H1 (cell line): ENCODE measurements at regions not wholly inside any gene's neighbourhood (a gene's known extent, or its start where the extent isn't known, plus 50 kb on each side); places are given as distances from the start of the nearest gene placed in this dataset.

ENCODE experiments used
- CTCF ChIA-PET: fragments of 300-600 bp; sonication (Branson Sonifier 250); formaldehyde crosslinking; loops from one replicate; lab custom pipeline; 2021; ENCODE audit not compliant: partially characterized antibody; lab: Charles Lee
- POLR2A ChIA-PET: fragments of 300-600 bp; sonication (Branson Sonifier 250); formaldehyde crosslinking; loops from one replicate; lab custom pipeline; 2021; ENCODE audit warnings: inconsistent platforms; ENCODE audit not compliant: partially characterized antibody; lab: Charles Lee
- DNase-seq, 2 experiments: peaks; one replicate each; pipeline versions ENCODE4 v3.0.0 to v3.0.0-alpha.2; 2010 to 2022; ENCODE audit warnings: low spot score in 2 of 2, low read depth in 1 of 2, mixed read lengths in 1 of 2
- FAIRE-seq: peaks from 2 replicates; lab custom pipeline; 2011; peaks lifted over from hg19 to GRCh38; lab: Jason Lieb, UNC
- H2AFZ ChIP-seq: 2 replicates; pipeline ENCODE4 v1.8.1; 2012; ENCODE audit warnings: low read length, inconsistent platforms
- H2AK5ac ChIP-seq: 2 replicates; pipeline ENCODE4 v1.6.1; 2013; ENCODE audit warnings: low read depth, low read length
- H2BK120ac ChIP-seq: replicated peaks from 2 replicates; pipeline ENCODE3; 2013; ENCODE audit warnings: low read depth, low read length, inconsistent platforms
- H2BK12ac ChIP-seq: 2 replicates; pipeline ENCODE4 v1.6.1; 2013; ENCODE audit warnings: low read depth, low read length
- H2BK15ac ChIP-seq: 2 replicates; pipeline ENCODE4 v1.6.1; 2013; ENCODE audit warnings: low read length
- H2BK20ac ChIP-seq: 2 replicates; pipeline ENCODE4 v1.6.1; 2013; ENCODE audit warnings: low read length
- H2BK5ac ChIP-seq: 2 replicates; pipeline ENCODE4 v1.6.1; 2013; ENCODE audit warnings: low read depth, low read length
- H3K14ac ChIP-seq: 2 replicates; pipeline ENCODE4 v1.6.1; 2013; ENCODE audit warnings: inconsistent platforms; ENCODE audit not compliant: insufficient read length
- H3K18ac ChIP-seq: 2 replicates; pipeline ENCODE4 v1.6.1; 2013; ENCODE audit warnings: low read length; ENCODE audit errors: extremely low read depth
- H3K23ac ChIP-seq: 2 replicates; pipeline ENCODE4 v1.6.1; 2013; ENCODE audit warnings: inconsistent platforms; ENCODE audit not compliant: insufficient read length
- H3K23me2 ChIP-seq: 2 replicates; pipeline ENCODE4 v1.6.1; 2013; ENCODE audit warnings: low read depth, low read length
- H3K27ac ChIP-seq: 2 replicates; pipeline ENCODE4 v1.6.1; 2011; ENCODE audit warnings: low read depth, low read length, inconsistent platforms
- H3K27me3 ChIP-seq, 4 experiments: replicated peaks in 1 of 4; 1 replicate in 1 of 4; 2 replicates in 3 of 4; pipeline versions ENCODE4 v1.6.1 to v1.8.1; 2011 to 2013; ENCODE audit warnings: low read length in 3 of 4, mild to moderate bottlenecking in 3 of 4, inconsistent platforms in 2 of 4, mixed read lengths in 2 of 4, moderate library complexity in 1 of 4; ENCODE audit not compliant: control insufficient read depth in 3 of 4, insufficient read depth in 3 of 4; ENCODE audit errors: extremely low read depth in 1 of 4
- H3K36me3 ChIP-seq, 4 experiments: 2 replicates each; pipeline versions ENCODE4 v1.6.1 to v1.8.1; 2011 to 2013; ENCODE audit warnings: mild to moderate bottlenecking in 4 of 4, low read length in 3 of 4, moderate library complexity in 2 of 4, control low read depth in 1 of 4, inconsistent platforms in 1 of 4; ENCODE audit not compliant: insufficient read depth in 4 of 4, control insufficient read depth in 2 of 4
- H3K4ac ChIP-seq: replicated peaks from 2 replicates; pipeline ENCODE3; 2013; ENCODE audit warnings: low read length, low read depth, mixed read lengths, inconsistent platforms; ENCODE audit not compliant: insufficient read length
- H3K4me1 ChIP-seq, 4 experiments: replicated peaks in 1 of 4; 1 replicate in 1 of 4; 2 replicates in 3 of 4; pipeline versions ENCODE4 v1.6.1 to v1.8.1; 2011 to 2013; ENCODE audit warnings: low read length in 3 of 4, inconsistent platforms in 2 of 4, mixed read lengths in 1 of 4; ENCODE audit not compliant: insufficient read depth in 4 of 4, control insufficient read depth in 3 of 4
- H3K4me2 ChIP-seq, 2 experiments: 2 replicates each; pipeline versions ENCODE4 v1.6.1 to v1.8.1; 2011 to 2013; ENCODE audit warnings: low read depth in 2 of 2, low read length in 2 of 2, control low read depth in 1 of 2, inconsistent platforms in 1 of 2, mild to moderate bottlenecking in 1 of 2; ENCODE audit not compliant: insufficient read depth in 1 of 2
- H3K4me3 ChIP-seq, 4 experiments: fragments of 200-600, 300-600 bp in 1 of 4; sonication (generic), shearing (Covaris generic), sonication (Bioruptor Twin) in 1 of 4; 2 replicates each; pipeline versions ENCODE4 v1.5.1 to v1.8.1; 2011 to 2016; ENCODE audit warnings: low read length in 4 of 4, low read depth in 3 of 4, control low read depth in 2 of 4, inconsistent platforms in 2 of 4, mild to moderate bottlenecking in 2 of 4, mixed read lengths in 1 of 4, moderate library complexity in 1 of 4; ENCODE audit not compliant: insufficient read depth in 2 of 4; ENCODE audit errors: extremely low read depth in 1 of 4
- H3K56ac ChIP-seq: replicated peaks from 2 replicates; pipeline ENCODE3; 2013; ENCODE audit warnings: low read depth, mild to moderate bottlenecking, mixed read lengths, low read length, inconsistent platforms; ENCODE audit not compliant: insufficient read length
- H3K79me1 ChIP-seq: 2 replicates; pipeline ENCODE4 v1.6.1; 2013; ENCODE audit warnings: low read depth, low read length, control low read depth
- H3K79me2 ChIP-seq, 2 experiments: 2 replicates each; pipeline versions ENCODE4 v1.6.1 to v1.8.1; 2012 to 2013; ENCODE audit warnings: low read length in 2 of 2, mild to moderate bottlenecking in 2 of 2, inconsistent platforms in 1 of 2; ENCODE audit not compliant: insufficient read depth in 2 of 2, control insufficient read depth in 1 of 2
- H3K9ac ChIP-seq, 4 experiments: replicated peaks in 1 of 4; 1 replicate in 1 of 4; 2 replicates in 3 of 4; pipeline versions ENCODE4 v1.6.1 to v1.8.1; 2011 to 2013; ENCODE audit warnings: low read depth in 3 of 4, low read length in 3 of 4, control low read depth in 2 of 4, mild to moderate bottlenecking in 2 of 4, moderate library complexity in 2 of 4, inconsistent platforms in 1 of 4; ENCODE audit errors: extremely low read depth in 1 of 4
- H3K9me3 ChIP-seq, 2 experiments: 2 replicates each; pipeline versions ENCODE4 v1.6.1 to v1.8.1; 2012 to 2013; ENCODE audit warnings: mild to moderate bottlenecking in 2 of 2, moderate library complexity in 2 of 2, control low read depth in 1 of 2, inconsistent platforms in 1 of 2, low read depth in 1 of 2, low read length in 1 of 2, mixed read lengths in 1 of 2; ENCODE audit not compliant: insufficient read depth in 2 of 2
- H4K20me1 ChIP-seq, 2 experiments: replicated peaks in 1 of 2; 2 replicates each; pipeline versions ENCODE3 to v1.8.1; 2011 to 2013; ENCODE audit warnings: inconsistent platforms in 2 of 2, low read length in 2 of 2, mild to moderate bottlenecking in 1 of 2; ENCODE audit not compliant: insufficient read depth in 2 of 2, control insufficient read depth in 1 of 2
- H4K5ac ChIP-seq: 2 replicates; pipeline ENCODE4 v1.6.1; 2013; ENCODE audit warnings: low read length, low read depth, mixed read lengths, inconsistent platforms; ENCODE audit not compliant: insufficient read length
- H4K8ac ChIP-seq: 2 replicates; pipeline ENCODE4 v1.8.0; 2013; ENCODE audit warnings: mild to moderate bottlenecking, moderate library complexity, low read length, inconsistent platforms; ENCODE audit not compliant: insufficient read depth; ENCODE audit errors: extremely low read depth
- H4K91ac ChIP-seq: replicated peaks from 2 replicates; pipeline ENCODE3; 2013; ENCODE audit warnings: low read length, mixed read lengths, inconsistent platforms; ENCODE audit not compliant: insufficient read length
- CTCF ChIP-seq, 3 experiments: IDR thresholded peaks; 1 replicate in 2 of 3; 2 replicates in 1 of 3; pipeline versions ENCODE4 v1.5.1 to v1.6.1; 2011; ENCODE audit warnings: low read length in 3 of 3, mild to moderate bottlenecking in 3 of 3, inconsistent platforms in 2 of 3, low read depth in 1 of 3, moderate library complexity in 1 of 3; ENCODE audit not compliant: insufficient read depth in 1 of 3; ENCODE audit errors: control extremely low read depth in 1 of 3
- JUN ChIP-seq: IDR thresholded peaks from 2 replicates; pipeline ENCODE4 v1.6.1; 2011; ENCODE audit warnings: low read depth, mild to moderate bottlenecking, improper control_type of control experiment, low read length
- RAD21 ChIP-seq, 2 experiments: IDR thresholded peaks in 1 of 2; conservative IDR thresholded peaks in 1 of 2; 2 replicates each; pipeline ENCODE4 v1.6.1; 2011; ENCODE audit warnings: low read depth in 2 of 2, low read length in 2 of 2, improper control_type of control experiment in 1 of 2, inconsistent platforms in 1 of 2, mild to moderate bottlenecking in 1 of 2, moderate library complexity in 1 of 2
- TEAD4 ChIP-seq: IDR thresholded peaks from 2 replicates; pipeline ENCODE4 v1.6.1; 2012; ENCODE audit warnings: low read depth, low read length, inconsistent platforms, mixed read lengths
- WGBS, 2 experiments: shearing (Covaris generic) in 1 of 2; methylation state at CpG; one replicate each; pipeline versions ENCODE4 v1.1.6 to v1.1.7; 2013 to 2015; ENCODE audit warnings: low lambda C conversion rate in 2 of 2, mixed read lengths in 2 of 2, inconsistent platforms in 1 of 2, low coverage in 1 of 2, missing lambda C conversion rate in 1 of 2; ENCODE audit not compliant: insufficient replicate concordance in 2 of 2, insufficient coverage in 1 of 2, insufficient read length in 1 of 2; ENCODE audit errors: extremely low coverage in 1 of 2, missing lambda C conversion rate in 1 of 2; 5-methylcytosine and 5-hydroxymethylcytosine counted together

GRCh38 chr13:81929988-81930387, 1589.1 kb upstream of the SPRY2 start:
- FAIRE-seq (peak; percentile 93), DNase-seq (no peak)
- no peak overlapping the region for H2BK20ac ChIP-seq
- no peak overlapping the region for H3K27ac ChIP-seq
- no peaks in the 10 kb centered on the region; a peak in 1 of 8 replicates for H3K36me3 ChIP-seq
- peaks cover 0 to 3% (median 0%) of the 10 kb centered on the region in 4 experiments; a peak in 1 of 7 replicates for H3K4me1 ChIP-seq
- TF ChIP-seq RAD21 (IDR thresholded peaks at IDR 0.05 in 1 of 2, conservative IDR thresholded peaks at IDR 0.05 in 1 of 2; ENCODE audit: low read depth in 2 of 2, low read length in 2 of 2) (peak; percentile 71 to 81), CTCF (IDR thresholded peaks at IDR 0.05; ENCODE audit: control extremely low read depth in 1 of 3, insufficient read depth in 1 of 3, low read depth in 1 of 3, low read length in 3 of 3) (peak in 2 of 3 experiments; percentile 47 to 62; a peak in 2 of 4 replicates), JUN (no peak), TEAD4 (0 out of 2 replicates have a peak, but pooled peaks have one; percentile 26)
- H2AK5ac ChIP-seq = no peak overlapping the region
- H4K8ac ChIP-seq = no peak overlapping the region
- ChIA-PET CTCF (interaction anchor here (0.6 to 4.0 kb wide), 11 partner anchors 11 to 528 kb away, joined by 3 to 10 read pairs (median 3); no protein-coding TSS in a partner anchor), POLR2A (interaction anchor here (0.6 kb wide), 1 partner anchor 1228 kb away, joined by 3 read pairs; no protein-coding TSS in a partner anchor)
- no peak overlapping the region; a peak in 1 of 7 replicates for H3K9ac ChIP-seq
- WGBS, 2 experiments = 32% methylated on average over 3 of the region's 3 CpGs; no CpG with 5 or more reads in 1 of the 2 experiments
- H3K27me3 ChIP-seq = no peaks in the 10 kb centered on the region; a peak in 1 of 7 replicates
- peaks cover 0 to 3% of the 10 kb centered on the region in 2 experiments; a peak in 1 of 4 replicates for H3K9me3 ChIP-seq
- no peaks in the 10 kb centered on the region for H3K79me1 ChIP-seq
- no peak overlapping the region for H2BK15ac ChIP-seq
- no peak overlapping the region for H3K14ac ChIP-seq
- no peak overlapping the region for H3K18ac ChIP-seq
- H3K4ac ChIP-seq = no peak overlapping the region
- no peak overlapping the region for H2BK120ac ChIP-seq
- no peak overlapping the region for H2BK5ac ChIP-seq
- H3K79me2 ChIP-seq = no peaks in the 10 kb centered on the region
- no peak overlapping the region for H3K4me2 ChIP-seq
- H4K91ac ChIP-seq = no peak overlapping the region
- H3K23me2 ChIP-seq = no peaks in the 10 kb centered on the region
- H3K4me3 ChIP-seq = no peak overlapping the region
- no peak overlapping the region for H3K56ac ChIP-seq
- H2BK12ac ChIP-seq = no peak overlapping the region
- no peak overlapping the region for H4K5ac ChIP-seq
- H4K20me1 ChIP-seq = no peaks in the 10 kb centered on the region
- no peak overlapping the region for H3K23ac ChIP-seq
- 0 out of 2 replicates have a peak overlapping the region, but pooled peaks have one; percentile 25 for H2AFZ ChIP-seq
